ENCODE measurements at regions not wholly inside any gene's neighbourhood (a gene's known extent, or its start where the extent isn't known, plus 50 kb on each side); places are given as distances from the start of the nearest gene placed in this dataset.

DNA sequence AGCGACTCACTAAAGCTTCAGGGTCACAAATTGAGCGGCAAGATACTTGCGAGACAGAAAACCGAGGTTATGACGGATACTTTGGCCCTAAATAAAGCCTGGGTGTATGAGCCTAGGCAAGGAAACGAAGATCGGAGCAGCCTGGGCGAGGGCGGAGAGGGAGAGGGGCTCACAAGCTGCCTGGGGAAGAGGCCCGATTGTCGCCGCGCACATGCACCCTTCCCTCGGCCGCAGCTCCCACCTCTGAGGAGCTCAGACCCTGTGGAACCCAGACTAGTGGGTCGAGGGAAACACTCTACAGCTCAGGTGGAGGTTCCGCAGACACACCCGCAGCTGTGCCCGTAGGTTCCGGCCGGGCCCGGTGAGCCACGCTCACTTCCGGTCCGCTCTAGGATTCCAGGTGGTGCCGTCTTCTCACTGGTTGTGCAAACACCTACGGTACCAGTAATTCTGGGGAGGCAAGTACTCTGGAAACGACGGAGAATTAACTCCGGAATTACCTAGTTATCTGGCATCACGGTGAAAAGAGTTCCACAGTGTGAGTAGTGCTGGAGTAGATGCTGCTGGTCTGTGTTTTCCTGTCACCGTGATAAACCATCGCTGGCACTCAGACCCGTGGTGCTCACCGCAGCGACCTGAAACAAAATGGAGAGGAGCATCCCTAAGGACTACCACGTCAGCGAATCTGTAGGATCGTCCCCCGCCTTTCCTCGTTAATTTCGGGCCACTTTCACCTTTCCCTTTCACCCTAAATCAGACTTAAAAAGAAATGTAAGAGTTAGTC lies 61.5 kb downstream of the GPX5 start:
- H3F3A ChIP-seq (ENCODE audit: low read length, unreplicated experiment), result no peaks in the 10 kb centered on the region
- H3K27me3 ChIP-seq (ENCODE audit: low read length), result no peaks in the 10 kb centered on the region
- H3K27ac ChIP-seq (ENCODE audit: low read length), result peak overlapping the region; percentile 33
- no peaks in the 10 kb centered on the region for H4K20me1 ChIP-seq (ENCODE audit: low read length)
- no peaks in the 10 kb centered on the region for H3K36me3 ChIP-seq (ENCODE audit: low read depth, low read length)
- H3K9me2 ChIP-seq (replicated peaks; ENCODE audit: low read length), result no peaks in the 10 kb centered on the region
- peak overlapping the region; percentile 97 for H3K4me2 ChIP-seq (ENCODE audit: low read length)
- ATAC-seq (peak; percentile 98), DNase-seq (peak; percentile 85)
- peak overlapping the region; percentile 99 for H2AFZ ChIP-seq (ENCODE audit: low read length)
- no peaks in the 10 kb centered on the region for H3K9me3 ChIP-seq (ENCODE audit: low read length)
- intact Hi-C loops (cut with micrococcal nuclease), result loop anchor here (2.0 to 10.0 kb wide), 5 partner anchors 44 to 452 kb away; partner anchors contain the start of genes ZSCAN12 and ZSCAN23
- POLR2A ChIA-PET (ENCODE audit: unreplicated experiment), result interaction anchor here (0.6 to 0.7 kb wide), 2 partner anchors 9 to 73 kb away, joined by 3 to 5 read pairs; no protein-coding TSS in a partner anchor
- TSS peak; percentile 89 for BruUV-seq (replicated peaks)
- CTCF ChIA-PET, result interaction anchor here (1.9 kb wide), 1 partner anchor 45 kb away, joined by 5 read pairs; no protein-coding TSS in a partner anchor
- TF ChIP-seq EZH2phosphoT487 (IDR thresholded peaks at IDR 0.05; ENCODE audit: borderline replicate concordance, low read length) (no peak), EZH2 (IDR thresholded peaks at IDR 0.05; ENCODE audit: low read length, unreplicated experiment) (no peak)
- TF ChIP-seq, protein P1, sequence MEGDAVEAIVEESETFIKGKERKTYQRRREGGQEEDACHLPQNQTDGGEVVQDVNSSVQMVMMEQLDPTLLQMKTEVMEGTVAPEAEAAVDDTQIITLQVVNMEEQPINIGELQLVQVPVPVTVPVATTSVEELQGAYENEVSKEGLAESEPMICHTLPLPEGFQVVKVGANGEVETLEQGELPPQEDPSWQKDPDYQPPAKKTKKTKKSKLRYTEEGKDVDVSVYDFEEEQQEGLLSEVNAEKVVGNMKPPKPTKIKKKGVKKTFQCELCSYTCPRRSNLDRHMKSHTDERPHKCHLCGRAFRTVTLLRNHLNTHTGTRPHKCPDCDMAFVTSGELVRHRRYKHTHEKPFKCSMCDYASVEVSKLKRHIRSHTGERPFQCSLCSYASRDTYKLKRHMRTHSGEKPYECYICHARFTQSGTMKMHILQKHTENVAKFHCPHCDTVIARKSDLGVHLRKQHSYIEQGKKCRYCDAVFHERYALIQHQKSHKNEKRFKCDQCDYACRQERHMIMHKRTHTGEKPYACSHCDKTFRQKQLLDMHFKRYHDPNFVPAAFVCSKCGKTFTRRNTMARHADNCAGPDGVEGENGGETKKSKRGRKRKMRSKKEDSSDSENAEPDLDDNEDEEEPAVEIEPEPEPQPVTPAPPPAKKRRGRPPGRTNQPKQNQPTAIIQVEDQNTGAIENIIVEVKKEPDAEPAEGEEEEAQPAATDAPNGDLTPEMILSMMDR (conservative IDR thresholded peaks at IDR 0.05; ENCODE audit: low read depth, low read length), result no peak
- peaks cover 24% of the 10 kb centered on the region for H3K4me1 ChIP-seq (ENCODE audit: insufficient read depth, low read length)
- H3K9ac ChIP-seq (ENCODE audit: low read length), result peak overlapping the region; percentile 83
- peak overlapping the region; percentile 89 for H3K4me3 ChIP-seq (ENCODE audit: low read length)
- peaks cover 24% of the 10 kb centered on the region for H3K79me2 ChIP-seq (ENCODE audit: low read length)

DNA sequence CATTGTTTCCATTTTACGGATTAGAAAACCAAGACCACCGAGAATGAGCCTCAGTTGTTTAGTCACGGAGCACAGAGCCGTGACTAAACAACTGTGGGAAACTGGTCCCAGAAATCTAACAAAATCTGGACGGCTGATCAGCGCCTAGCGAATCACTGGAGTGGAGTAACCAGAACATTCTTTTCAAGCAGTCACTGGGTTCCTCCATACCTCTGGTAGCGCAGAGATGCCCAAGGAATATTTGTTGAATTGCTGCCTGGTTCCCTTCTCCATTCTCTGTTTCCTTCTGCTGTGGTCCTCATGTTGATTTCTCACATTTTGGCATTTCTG lies 62.0 kb downstream of the GPX5 start:
- no peaks in the 10 kb centered on the region for H4K20me1 ChIP-seq (ENCODE audit: low read length)
- H3K4me2 ChIP-seq (ENCODE audit: low read length), result peak overlapping the region; percentile 97
- no TSS peak for BruUV-seq (replicated peaks)
- intact Hi-C loops (cut with micrococcal nuclease), result loop anchor here (2.0 to 10.0 kb wide), 5 partner anchors 45 to 453 kb away; partner anchors contain the start of genes ZSCAN12 and ZSCAN23
- H3K9me2 ChIP-seq (replicated peaks; ENCODE audit: low read length), result no peaks in the 10 kb centered on the region
- POLR2A ChIA-PET (ENCODE audit: unreplicated experiment), result no interaction called here
- CTCF ChIA-PET, result no interaction called here
- no peaks in the 10 kb centered on the region for H3K27me3 ChIP-seq (ENCODE audit: low read length)
- no peaks in the 10 kb centered on the region for H3K36me3 ChIP-seq (ENCODE audit: low read depth, low read length)
- H2AFZ ChIP-seq (ENCODE audit: low read length), result peak overlapping the region; percentile 99
- peaks cover 24% of the 10 kb centered on the region for H3K79me2 ChIP-seq (ENCODE audit: low read length)
- DNase-seq, result no peak
- peaks cover 24% of the 10 kb centered on the region for H3K4me1 ChIP-seq (ENCODE audit: insufficient read depth, low read length)
- H3F3A ChIP-seq (ENCODE audit: low read length, unreplicated experiment), result no peaks in the 10 kb centered on the region
- peak overlapping the region; percentile 83 for H3K9ac ChIP-seq (ENCODE audit: low read length)
- peak overlapping the region; percentile 89 for H3K4me3 ChIP-seq (ENCODE audit: low read length)
- TF ChIP-seq, protein P1 (conservative IDR thresholded peaks at IDR 0.05; ENCODE audit: low read depth, low read length), result no peak
- TF ChIP-seq EZH2 (IDR thresholded peaks at IDR 0.05; ENCODE audit: low read length, unreplicated experiment), result no peak
- TF ChIP-seq EZH2phosphoT487 (IDR thresholded peaks at IDR 0.05; ENCODE audit: borderline replicate concordance, low read length), result no peak
- ATAC-seq, result no peak
- H3K27ac ChIP-seq (ENCODE audit: low read length), result no peak overlapping the region
- no peaks in the 10 kb centered on the region for H3K9me3 ChIP-seq (ENCODE audit: low read length)

DNA sequence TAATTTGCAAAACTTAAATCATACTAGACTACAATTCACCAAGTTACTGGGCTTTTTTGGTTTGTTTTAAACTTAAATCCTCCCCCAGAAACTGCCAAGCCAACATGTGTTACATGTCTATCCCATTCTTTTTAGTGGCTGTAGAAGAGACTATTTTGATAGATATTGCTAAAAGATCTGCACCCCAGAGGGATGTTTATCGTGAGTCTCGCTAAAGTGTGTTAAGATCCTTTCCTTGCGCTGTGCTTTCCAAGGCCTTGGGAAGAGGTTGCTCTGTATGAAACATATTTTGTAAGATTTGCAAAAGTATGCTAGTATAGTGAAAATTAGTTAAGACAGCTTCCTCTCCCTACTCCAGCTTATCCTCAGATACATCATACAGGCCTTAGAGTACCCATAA lies 63.0 kb downstream of the GPX5 start:
- ATAC-seq (no peak), DNase-seq (no peak)
- Histone ChIP-seq H3K9me2 (replicated peaks; ENCODE audit: low read length) (no peaks in the 10 kb centered on the region), H3K79me2 (ENCODE audit: low read length) (peaks cover 24% of the 10 kb centered on the region), H3K9ac (ENCODE audit: low read length) (no peak overlapping the region), H3K4me3 (ENCODE audit: low read length) (no peak overlapping the region), H2AFZ (ENCODE audit: low read length) (no peak overlapping the region), H3F3A (ENCODE audit: low read length, unreplicated experiment) (no peaks in the 10 kb centered on the region), H3K27ac (ENCODE audit: low read length) (no peak overlapping the region), H3K9me3 (ENCODE audit: low read length) (no peaks in the 10 kb centered on the region), H3K27me3 (ENCODE audit: low read length) (no peaks in the 10 kb centered on the region), H3K36me3 (ENCODE audit: low read depth, low read length) (no peaks in the 10 kb centered on the region), H3K4me1 (ENCODE audit: insufficient read depth, low read length) (peaks cover 24% of the 10 kb centered on the region), H4K20me1 (ENCODE audit: low read length) (no peaks in the 10 kb centered on the region), H3K4me2 (ENCODE audit: low read length) (no peak overlapping the region)
- no TSS peak for BruUV-seq (replicated peaks)
- ChIA-PET CTCF (interaction anchor here (0.8 kb wide), 1 partner anchor 359 kb away, joined by 3 read pairs; no protein-coding TSS in a partner anchor), POLR2A (ENCODE audit: unreplicated experiment) (no interaction called here)
- intact Hi-C loops (cut with micrococcal nuclease), result loop anchor here (5.0 to 10.0 kb wide), 3 partner anchors 146 to 454 kb away; partner anchors contain the start of genes ZSCAN12 and ZSCAN23
- TF ChIP-seq EZH2phosphoT487 (IDR thresholded peaks at IDR 0.05; ENCODE audit: borderline replicate concordance, low read length) (no peak), EZH2 (IDR thresholded peaks at IDR 0.05; ENCODE audit: low read length, unreplicated experiment) (no peak)
- TF ChIP-seq, protein P1 (conservative IDR thresholded peaks at IDR 0.05; ENCODE audit: low read depth, low read length), result no peak

All from PC-3 (cell line).